Loucy (cell line): ENCODE measurements at regions not wholly inside any gene's neighbourhood (a gene's known extent, or its start where the extent isn't known, plus 50 kb on each side); places are given as distances from the start of the nearest gene placed in this dataset.

ENCODE experiments used
- CTCF ChIP-seq: fragments of 200-600 bp; sonication (generic); conservative IDR thresholded peaks from 2 replicates; pipeline ENCODE4 v1.5.1; 2014; ENCODE audit warnings: mild to moderate bottlenecking, antibody characterized with exemption, low read length
- EZH2phosphoT487 ChIP-seq: fragments of 200-600 bp; IDR thresholded peaks from 2 replicates; pipeline ENCODE4 v1.6.1; 2018; ENCODE audit warnings: antibody characterized with exemption, mild to moderate bottlenecking, moderate library complexity, borderline replicate concordance

- no peak for TF ChIP-seq CTCF
- no peak for TF ChIP-seq EZH2phosphoT487
Measured at GRCh38 chr13:81104035-81104715, 763.2 kb upstream of the SPRY2 start.
